Bronchial epithelial cell (primary cell): ENCODE measurements at regions not wholly inside any gene's neighbourhood (a gene's known extent, or its start where the extent isn't known, plus 50 kb on each side); places are given as distances from the start of the nearest gene placed in this dataset.

Experiments used
- DNase-seq: peaks from one replicate; pipeline ENCODE4 v3.0.0-alpha.2; 2010; ENCODE audit warnings: low read depth
- FAIRE-seq: peaks from 2 replicates; lab custom pipeline; 2011; peaks lifted over from hg19 to GRCh38; lab: Jason Lieb, UNC
- H3K27me3 ChIP-seq: 2 replicates; pipeline ENCODE4 v1.5.1; 2011; ENCODE audit warnings: low read length; ENCODE audit not compliant: control insufficient read depth, insufficient read depth
- H3K36me3 ChIP-seq: 2 replicates; pipeline ENCODE4 v1.5.1; 2011; ENCODE audit warnings: low read length; ENCODE audit not compliant: control insufficient read depth, insufficient read depth
- H3K4me3 ChIP-seq: 2 replicates; pipeline ENCODE4 v1.5.1; 2011; ENCODE audit warnings: mild to moderate bottlenecking, low read depth, low read length, control low read depth
- TF ChIP-seq, protein P1 (sequence below): IDR thresholded peaks from 2 replicates; pipeline ENCODE4 v1.5.1; 2011; ENCODE audit warnings: mild to moderate bottlenecking, moderate library complexity, low read length, control low read depth, inconsistent platforms; ENCODE audit not compliant: insufficient read depth, severe bottlenecking

DNA sequence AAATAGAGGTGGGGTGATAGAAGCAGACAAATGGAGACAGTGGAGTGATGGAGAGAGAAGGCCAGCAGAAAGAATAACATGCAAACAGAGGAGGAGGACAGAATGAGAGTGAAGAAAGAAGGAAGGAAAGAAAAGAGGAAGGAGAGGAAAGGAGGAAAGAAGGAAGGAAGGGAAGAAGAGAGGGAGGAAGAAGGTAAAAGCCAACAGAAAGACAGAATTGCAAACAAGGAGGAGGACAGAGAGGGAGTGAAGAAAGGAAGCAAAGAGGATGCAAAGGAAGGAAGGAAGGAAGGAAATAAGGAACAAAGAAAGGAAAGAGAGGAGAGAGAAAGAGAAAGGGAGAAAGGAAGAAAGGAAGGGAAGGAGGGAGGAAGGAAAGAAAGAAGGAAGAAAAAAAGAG is 444.0 kb downstream of the IRS1 start:
- Histone ChIP-seq H3K4me3 (no peak overlapping the region), H3K27me3 (no peaks in the 10 kb centered on the region), H3K36me3 (no peaks in the 10 kb centered on the region)
- no peak for DNase-seq
- FAIRE-seq: no peak
- TF ChIP-seq, protein P1, sequence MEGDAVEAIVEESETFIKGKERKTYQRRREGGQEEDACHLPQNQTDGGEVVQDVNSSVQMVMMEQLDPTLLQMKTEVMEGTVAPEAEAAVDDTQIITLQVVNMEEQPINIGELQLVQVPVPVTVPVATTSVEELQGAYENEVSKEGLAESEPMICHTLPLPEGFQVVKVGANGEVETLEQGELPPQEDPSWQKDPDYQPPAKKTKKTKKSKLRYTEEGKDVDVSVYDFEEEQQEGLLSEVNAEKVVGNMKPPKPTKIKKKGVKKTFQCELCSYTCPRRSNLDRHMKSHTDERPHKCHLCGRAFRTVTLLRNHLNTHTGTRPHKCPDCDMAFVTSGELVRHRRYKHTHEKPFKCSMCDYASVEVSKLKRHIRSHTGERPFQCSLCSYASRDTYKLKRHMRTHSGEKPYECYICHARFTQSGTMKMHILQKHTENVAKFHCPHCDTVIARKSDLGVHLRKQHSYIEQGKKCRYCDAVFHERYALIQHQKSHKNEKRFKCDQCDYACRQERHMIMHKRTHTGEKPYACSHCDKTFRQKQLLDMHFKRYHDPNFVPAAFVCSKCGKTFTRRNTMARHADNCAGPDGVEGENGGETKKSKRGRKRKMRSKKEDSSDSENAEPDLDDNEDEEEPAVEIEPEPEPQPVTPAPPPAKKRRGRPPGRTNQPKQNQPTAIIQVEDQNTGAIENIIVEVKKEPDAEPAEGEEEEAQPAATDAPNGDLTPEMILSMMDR: no peak

DNA sequence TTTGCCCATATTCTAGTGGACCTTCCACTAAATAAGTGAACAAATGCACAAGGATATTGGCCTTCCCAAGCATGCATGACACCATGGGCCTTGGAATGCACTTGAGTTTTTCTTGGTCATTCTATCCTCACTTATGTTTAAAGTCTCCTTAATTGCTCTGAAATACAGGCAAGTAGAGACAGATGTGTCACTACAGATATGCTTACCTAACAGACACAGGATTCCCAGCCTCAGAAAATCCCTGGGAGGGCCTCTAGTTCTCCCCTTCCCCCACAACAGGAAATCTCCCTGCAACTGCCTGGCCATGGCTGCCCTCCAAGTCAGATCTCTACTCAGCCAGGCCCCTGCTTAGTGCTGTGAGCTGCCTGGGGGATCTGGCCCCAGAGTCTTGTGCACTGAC is 445.2 kb downstream of the IRS1 start:
- H3K27me3 ChIP-seq: no peaks in the 10 kb centered on the region
- DNase-seq: peak; percentile 75

DNA sequence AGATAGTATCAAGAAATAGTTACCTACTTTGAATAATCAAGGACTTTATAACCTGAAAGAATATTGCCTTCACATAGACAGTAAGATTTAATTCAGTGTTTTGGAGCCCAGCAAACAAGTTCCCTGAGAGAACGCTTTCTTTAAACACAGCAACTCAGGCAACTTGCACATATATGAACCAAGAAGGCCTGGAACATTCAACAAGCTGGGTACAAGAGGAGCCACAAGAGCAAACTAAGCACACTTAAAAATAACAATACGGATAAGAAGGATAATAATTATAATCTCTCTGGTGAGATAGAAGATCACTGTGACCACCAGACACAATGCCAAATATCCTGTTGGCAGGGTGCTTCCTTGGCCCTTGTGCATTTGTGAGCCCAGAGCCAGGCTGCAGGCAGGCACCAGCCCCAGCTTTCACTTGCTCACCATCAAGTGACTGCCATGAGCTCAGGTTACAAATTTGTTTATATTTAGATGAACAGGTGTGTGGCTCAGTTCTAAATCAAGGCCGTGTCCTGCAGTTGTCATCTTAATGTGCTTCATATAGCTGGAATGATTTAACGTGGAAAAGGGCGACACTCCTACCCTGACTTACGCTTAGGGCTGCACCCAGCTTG is 446.6 kb downstream of the IRS1 start:
- TF ChIP-seq, protein P1: no peak
- FAIRE-seq (no peak), DNase-seq (no peak)
- no peaks in the 10 kb centered on the region for H3K36me3 ChIP-seq
- H3K4me3 ChIP-seq: no peak overlapping the region
- no peaks in the 10 kb centered on the region for H3K27me3 ChIP-seq

More for the DNA sequence above, 445.2 kb downstream of the IRS1 start:
- Histone ChIP-seq H3K4me3 (no peak overlapping the region), H3K36me3 (no peaks in the 10 kb centered on the region)
- peak; percentile 50 for FAIRE-seq
- TF ChIP-seq, protein P1: no peak

DNA sequence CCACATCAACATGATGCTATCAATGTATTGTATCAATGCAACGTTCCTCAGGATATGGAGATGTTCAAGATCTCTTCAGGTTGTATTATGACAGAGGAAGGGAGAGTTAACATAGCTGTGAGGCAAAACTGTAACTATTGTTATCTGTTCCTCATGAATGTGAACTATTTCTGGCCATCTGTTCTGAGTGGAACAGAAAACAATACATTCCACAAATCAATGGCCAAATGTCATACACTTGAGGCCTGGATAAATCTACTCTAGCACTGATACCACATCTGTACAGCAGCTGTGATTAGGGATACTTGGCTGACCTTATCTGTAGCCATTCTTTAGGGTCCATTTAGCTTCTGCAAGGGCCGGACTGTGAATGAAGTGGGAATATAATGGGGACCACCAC is 447.9 kb downstream of the IRS1 start:
- Histone ChIP-seq H3K4me3 (no peak overlapping the region), H3K27me3 (no peaks in the 10 kb centered on the region), H3K36me3 (no peaks in the 10 kb centered on the region)
- FAIRE-seq: peak; percentile 88
- TF ChIP-seq, protein P1: no peak
- DNase-seq: no peak

DNA sequence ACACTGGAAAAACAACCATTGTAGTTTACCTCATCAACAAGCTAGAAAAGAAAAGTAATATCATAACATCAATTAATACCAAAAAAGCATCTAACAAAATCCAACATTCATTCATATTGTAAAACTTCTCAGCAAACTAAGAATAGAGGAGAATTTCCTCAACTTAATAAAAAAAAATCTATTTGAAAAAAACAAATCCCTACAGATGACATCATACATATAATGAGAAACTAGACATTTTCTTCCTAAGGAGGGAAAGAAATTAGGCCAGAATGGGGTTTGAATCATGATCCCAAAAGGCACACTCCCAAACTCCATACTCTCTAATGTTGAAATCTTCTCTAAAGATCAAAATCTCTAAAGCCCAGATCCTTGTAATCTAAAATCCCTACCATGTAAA is 460.0 kb downstream of the IRS1 start:
- Histone ChIP-seq H3K27me3 (no peaks in the 10 kb centered on the region), H3K4me3 (no peak overlapping the region), H3K36me3 (no peaks in the 10 kb centered on the region)
- DNase-seq (no peak), FAIRE-seq (no peak)
- TF ChIP-seq, protein P1: no peak

DNA sequence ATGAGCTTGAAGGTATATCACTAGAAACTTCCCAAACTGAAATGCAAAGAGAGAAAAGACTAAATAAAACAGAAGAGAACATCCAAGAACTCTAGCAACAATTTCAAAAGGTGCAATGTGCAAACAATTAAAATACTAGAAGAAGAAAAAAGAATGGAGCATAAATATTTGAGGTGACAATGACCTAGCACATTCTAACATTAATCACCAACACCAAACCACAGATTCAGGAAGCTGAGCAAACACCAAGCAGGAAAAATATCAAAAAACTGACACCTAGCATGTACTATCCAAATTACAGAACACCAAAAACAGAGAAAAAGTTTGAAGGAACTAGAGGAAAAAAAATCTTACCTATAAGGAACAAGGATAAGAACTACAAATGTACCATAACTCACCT is 460.8 kb downstream of the IRS1 start:
- Histone ChIP-seq H3K36me3 (no peaks in the 10 kb centered on the region), H3K4me3 (no peak overlapping the region), H3K27me3 (no peaks in the 10 kb centered on the region)
- DNase-seq (peak; percentile 44), FAIRE-seq (no peak)
- TF ChIP-seq, protein P1: no peak
